CD14-positive monocyte (primary cell): ENCODE measurements at regions not wholly inside any gene's neighbourhood (a gene's known extent, or its start where the extent isn't known, plus 50 kb on each side); places are given as distances from the start of the nearest gene placed in this dataset.

Source experiments
- DNase-seq, 3 donors: peaks; one replicate each; pipeline ENCODE4 v3.0.0-alpha.2; 2011 to 2022
- H2AFZ ChIP-seq: 2 replicates; pipeline ENCODE4 v1.6.0; 2012; ENCODE audit warnings: mild to moderate bottlenecking, low read depth, low read length, inconsistent platforms; ENCODE audit not compliant: insufficient read depth, poor library complexity, severe bottlenecking
- H3K27ac ChIP-seq, 2 donors: 1 replicate in 1 of 2; 2 replicates in 1 of 2; pipeline ENCODE4 v1.5.1; 2012 to 2013; ENCODE audit warnings: low read length in 2 of 2, control low read depth in 1 of 2, inconsistent platforms in 1 of 2, low read depth in 1 of 2, mild to moderate bottlenecking in 1 of 2
- H3K27me3 ChIP-seq, 2 donors: one replicate each; pipeline versions ENCODE4 v1.6.0 to v1.6.1; 2011 to 2013; ENCODE audit warnings: low read length in 2 of 2; ENCODE audit not compliant: control insufficient read depth in 2 of 2, insufficient read depth in 2 of 2
- H3K36me3 ChIP-seq, 2 donors: replicated peaks in 1 of 2; 1 replicate in 1 of 2; 2 replicates in 1 of 2; pipeline versions ENCODE4 v1.5.1 to v1.6.1; 2012 to 2013; ENCODE audit warnings: low read length in 2 of 2, control low read depth in 1 of 2, inconsistent platforms in 1 of 2, mild to moderate bottlenecking in 1 of 2; ENCODE audit not compliant: insufficient read depth in 2 of 2, control insufficient read depth in 1 of 2
- H3K4me1 ChIP-seq, 2 donors: 1 replicate in 1 of 2; 2 replicates in 1 of 2; pipeline versions ENCODE4 v1.5.1 to v1.6.1; 2012 to 2013; ENCODE audit warnings: low read length in 2 of 2, control low read depth in 1 of 2, inconsistent platforms in 1 of 2, mild to moderate bottlenecking in 1 of 2, moderate library complexity in 1 of 2; ENCODE audit not compliant: insufficient read depth in 2 of 2, control insufficient read depth in 1 of 2
- H3K4me2 ChIP-seq: replicated peaks from 2 replicates; pipeline ENCODE3; 2012; ENCODE audit warnings: low read length, moderate library complexity, mild to moderate bottlenecking; ENCODE audit not compliant: poor library complexity, severe bottlenecking; ENCODE audit errors: extremely low read depth
- H3K4me3 ChIP-seq, 3 experiments: fragments of 200-600 bp in 1 of 3; sonication (generic) in 1 of 3; replicated peaks in 1 of 3; 1 replicate in 2 of 3; 2 replicates in 1 of 3; pipeline ENCODE4 v1.5.1; 2011 to 2013; ENCODE audit warnings: low read length in 3 of 3, mild to moderate bottlenecking in 3 of 3, control low read depth in 2 of 3, low read depth in 2 of 3, inconsistent platforms in 1 of 3, moderate library complexity in 1 of 3
- H3K79me2 ChIP-seq: 2 replicates; pipeline ENCODE4 v1.6.0; 2012; ENCODE audit warnings: mild to moderate bottlenecking, control low read depth, inconsistent platforms, low read length, moderate library complexity; ENCODE audit not compliant: insufficient read depth
- H3K9ac ChIP-seq: 2 replicates; pipeline ENCODE4 v1.6.0; 2017; ENCODE audit warnings: low read length, mild to moderate bottlenecking; ENCODE audit not compliant: insufficient read depth, poor library complexity, severe bottlenecking
- H3K9me3 ChIP-seq, 2 donors: replicated peaks in 1 of 2; 1 replicate in 1 of 2; 2 replicates in 1 of 2; pipeline versions ENCODE4 v1.5.1 to v1.6.1; 2012 to 2013; ENCODE audit warnings: low read length in 2 of 2, control low read depth in 1 of 2; ENCODE audit not compliant: control insufficient read depth in 1 of 2, insufficient read depth in 1 of 2
- H4K20me1 ChIP-seq: 2 replicates; pipeline ENCODE4 v1.6.0; 2012; ENCODE audit warnings: mild to moderate bottlenecking, low read length, control low read depth, moderate library complexity; ENCODE audit not compliant: insufficient read depth
- H3K27ac Mint-ChIP-seq, 7 donors: one replicate each; pipeline ENCODE4 v1.8.0; 2020; ENCODE audit warnings: mild to moderate bottlenecking in 7 of 7, mixed read lengths in 7 of 7, moderate library complexity in 6 of 7, inconsistent platforms in 2 of 7
- H3K27me3 Mint-ChIP-seq, 3 donors: one replicate each; pipeline ENCODE4 v1.8.0; 2021 to 2022; ENCODE audit warnings: low read depth in 3 of 3, mild to moderate bottlenecking in 3 of 3, mixed read lengths in 3 of 3, moderate library complexity in 3 of 3, inconsistent platforms in 1 of 3
- H3K36me3 Mint-ChIP-seq, 2 donors: one replicate each; pipeline ENCODE4 v1.8.0; 2020; ENCODE audit warnings: mixed read lengths in 2 of 2, inconsistent platforms in 1 of 2, mild to moderate bottlenecking in 1 of 2
- H3K4me1 Mint-ChIP-seq: one replicate; pipeline ENCODE4 v1.8.0; 2020; ENCODE audit warnings: mild to moderate bottlenecking, mixed read lengths
- H3K4me3 Mint-ChIP-seq, 2 donors: one replicate each; pipeline ENCODE4 v1.8.0; 2020; ENCODE audit warnings: mild to moderate bottlenecking in 2 of 2, mixed read lengths in 2 of 2, moderate library complexity in 1 of 2
- H3K9me3 Mint-ChIP-seq, 7 donors: one replicate each; pipeline ENCODE4 v1.8.0; 2020 to 2022; ENCODE audit warnings: mixed read lengths in 7 of 7, mild to moderate bottlenecking in 6 of 7, moderate library complexity in 6 of 7, inconsistent platforms in 2 of 7
- WGBS: methylation state at CpG from one replicate; pipeline ENCODE4 v1.1.5; 2013; ENCODE audit warnings: missing lambda C conversion rate; ENCODE audit not compliant: insufficient coverage; 5-methylcytosine and 5-hydroxymethylcytosine counted together
- intact Hi-C, 2 donors: fragments of 100-400 bp; cut with micrococcal nuclease; formaldehyde crosslinking; loops; one replicate each; pipeline versions ENCODE4 v1.15.0 to v1.15.1; 2023
- TF ChIP-seq, protein P1 (sequence below): fragments of 200-600 bp; IDR thresholded peaks from one replicate; pipeline ENCODE4 v1.8.0; 2022; ENCODE audit warnings: antibody characterized with exemption, mild to moderate bottlenecking

DNA sequence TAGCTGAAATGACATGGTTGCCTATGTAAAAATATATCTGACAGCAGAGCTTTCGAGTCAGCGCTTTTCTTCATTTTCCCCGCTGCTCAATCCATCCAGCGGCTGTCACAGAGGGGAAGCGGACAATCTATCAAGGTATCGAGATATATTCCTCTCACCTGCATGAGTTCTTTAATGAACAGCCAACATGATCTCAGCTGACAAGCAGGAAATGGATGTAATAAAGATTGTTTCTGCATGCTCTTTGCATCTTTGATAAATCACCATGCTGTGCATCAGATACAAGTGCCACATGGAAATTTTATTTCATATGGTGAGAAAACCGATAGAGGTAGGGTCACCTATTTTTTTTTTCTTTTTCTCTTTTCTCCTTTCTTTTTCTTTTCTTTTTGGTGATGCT lies 602.3 kb upstream of the MMS22L start:
- no peak for DNase-seq
- H3K79me2 ChIP-seq: no peaks in the 10 kb centered on the region
- no peak overlapping the region for H3K4me2 ChIP-seq
- Mint-ChIP-seq H3K27ac (no peak overlapping the region), H3K36me3 (no peaks in the 10 kb centered on the region), H3K4me1 (no peaks in the 10 kb centered on the region), H3K4me3 (no peak overlapping the region), H3K9me3 (no peaks in the 10 kb centered on the region), H3K27me3 (no peaks in the 10 kb centered on the region)
- TF ChIP-seq, protein P1, sequence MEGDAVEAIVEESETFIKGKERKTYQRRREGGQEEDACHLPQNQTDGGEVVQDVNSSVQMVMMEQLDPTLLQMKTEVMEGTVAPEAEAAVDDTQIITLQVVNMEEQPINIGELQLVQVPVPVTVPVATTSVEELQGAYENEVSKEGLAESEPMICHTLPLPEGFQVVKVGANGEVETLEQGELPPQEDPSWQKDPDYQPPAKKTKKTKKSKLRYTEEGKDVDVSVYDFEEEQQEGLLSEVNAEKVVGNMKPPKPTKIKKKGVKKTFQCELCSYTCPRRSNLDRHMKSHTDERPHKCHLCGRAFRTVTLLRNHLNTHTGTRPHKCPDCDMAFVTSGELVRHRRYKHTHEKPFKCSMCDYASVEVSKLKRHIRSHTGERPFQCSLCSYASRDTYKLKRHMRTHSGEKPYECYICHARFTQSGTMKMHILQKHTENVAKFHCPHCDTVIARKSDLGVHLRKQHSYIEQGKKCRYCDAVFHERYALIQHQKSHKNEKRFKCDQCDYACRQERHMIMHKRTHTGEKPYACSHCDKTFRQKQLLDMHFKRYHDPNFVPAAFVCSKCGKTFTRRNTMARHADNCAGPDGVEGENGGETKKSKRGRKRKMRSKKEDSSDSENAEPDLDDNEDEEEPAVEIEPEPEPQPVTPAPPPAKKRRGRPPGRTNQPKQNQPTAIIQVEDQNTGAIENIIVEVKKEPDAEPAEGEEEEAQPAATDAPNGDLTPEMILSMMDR: no peak
- no peaks in the 10 kb centered on the region for H4K20me1 ChIP-seq
- H3K4me1 ChIP-seq: no peaks in the 10 kb centered on the region
- H3K9me3 ChIP-seq: no peaks in the 10 kb centered on the region
- H3K27ac ChIP-seq: no peak overlapping the region
- no peaks in the 10 kb centered on the region for H3K36me3 ChIP-seq
- no peak overlapping the region for H3K4me3 ChIP-seq
- H2AFZ ChIP-seq: no peak overlapping the region
- no peaks in the 10 kb centered on the region for H3K27me3 ChIP-seq
- no CpG with 5 or more reads among the region's 7 CpGs for WGBS
- H3K9ac ChIP-seq: no peak overlapping the region
- intact Hi-C loops: no loop called here

DNA sequence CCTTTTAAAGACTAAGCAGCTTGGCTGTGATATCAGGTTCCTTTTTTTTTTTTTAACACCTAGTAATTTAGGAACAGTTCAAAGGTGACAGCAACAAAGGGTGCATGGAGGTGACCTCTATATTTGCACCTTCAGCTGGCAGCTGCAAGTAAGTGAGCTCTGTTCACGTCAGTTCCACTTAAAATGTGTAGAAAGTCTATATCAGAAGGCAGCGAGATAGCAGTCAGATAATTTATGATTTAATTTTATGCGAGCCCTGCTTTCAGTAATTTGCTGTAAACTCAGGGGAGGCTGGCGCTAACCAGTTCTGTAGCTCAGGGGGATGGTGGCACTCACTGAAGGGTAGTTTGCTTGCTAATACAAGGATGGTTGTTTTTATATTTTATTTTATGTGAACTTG lies 602.8 kb upstream of the MMS22L start:
- Histone ChIP-seq H3K9me3 (no peaks in the 10 kb centered on the region), H3K4me2 (no peak overlapping the region), H3K36me3 (no peaks in the 10 kb centered on the region), H3K4me3 (no peak overlapping the region), H3K9ac (no peak overlapping the region), H3K4me1 (no peaks in the 10 kb centered on the region), H2AFZ (no peak overlapping the region), H4K20me1 (no peaks in the 10 kb centered on the region), H3K27me3 (no peaks in the 10 kb centered on the region), H3K79me2 (no peaks in the 10 kb centered on the region), H3K27ac (no peak overlapping the region)
- Mint-ChIP-seq H3K9me3 (no peaks in the 10 kb centered on the region), H3K4me3 (no peak overlapping the region), H3K27ac (no peak overlapping the region), H3K4me1 (no peaks in the 10 kb centered on the region), H3K36me3 (no peaks in the 10 kb centered on the region), H3K27me3 (no peaks in the 10 kb centered on the region)
- WGBS: 89% methylated on average over 3 of the region's 4 CpGs
- no peak for DNase-seq
- TF ChIP-seq, protein P1: no peak
- intact Hi-C loops: no loop called here
